A673 (cell line): ENCODE measurements at regions not wholly inside any gene's neighbourhood (a gene's known extent, or its start where the extent isn't known, plus 50 kb on each side); places are given as distances from the start of the nearest gene placed in this dataset.

ENCODE experiments used
- BruUV-seq: library from RNA; stranded (reverse); fragments of 400-500 nt; replicated peaks from 2 replicates; lab custom pipeline; 2021; lab: Mats Ljungman, UMichigan
- CTCF ChIA-PET: fragments of 300-600 bp; sonication (Branson Sonifier 250); formaldehyde crosslinking; loops from one replicate; lab custom pipeline; 2022; ENCODE audit warnings: antibody characterized with exemption; lab: Charles Lee
- POLR2A ChIA-PET: fragments of 300-600 bp; sonication (Branson Sonifier 250); formaldehyde crosslinking; loops from one replicate; lab custom pipeline; 2022; ENCODE audit warnings: antibody characterized with exemption; ENCODE audit not compliant: low non-redundant PET; lab: Charles Lee
- DNase-seq: peaks from one replicate; pipeline ENCODE4 v3.0.0-alpha.2; 2015; ENCODE audit warnings: low spot score
- H3K27ac ChIP-seq: fragments of 200-600 bp; sonication (generic); 2 replicates; pipeline ENCODE4 v1.5.1; 2016; ENCODE audit warnings: mixed run types, low read depth, mild to moderate bottlenecking, mixed read lengths, antibody characterized with exemption, low read length; ENCODE audit not compliant: poor library complexity, severe bottlenecking
- H3K27me3 ChIP-seq: fragments of 200-600 bp; sonication (generic); replicated peaks from 2 replicates; pipeline ENCODE4 v1.6.1; 2017; ENCODE audit warnings: mixed run types, low read depth, mild to moderate bottlenecking, mixed read lengths, antibody characterized with exemption, low read length; ENCODE audit not compliant: insufficient read depth, poor library complexity
- H3K36me3 ChIP-seq: fragments of 200-600 bp; sonication (generic); 2 replicates; pipeline ENCODE4 v1.6.1; 2016; ENCODE audit warnings: mixed run types, mild to moderate bottlenecking, mixed read lengths, antibody characterized with exemption, low read length; ENCODE audit not compliant: insufficient read depth, poor library complexity, severe bottlenecking
- H3K4me1 ChIP-seq: fragments of 200-600 bp; sonication (generic); 2 replicates; pipeline ENCODE4 v1.6.1; 2017; ENCODE audit warnings: mixed run types, mild to moderate bottlenecking, mixed read lengths, antibody characterized with exemption, low read length; ENCODE audit not compliant: insufficient read depth, poor library complexity, severe bottlenecking
- H3K4me3 ChIP-seq: fragments of 200-600 bp; sonication (generic); 2 replicates; pipeline ENCODE4 v1.5.1; 2016; ENCODE audit warnings: low read depth, mixed run types, mild to moderate bottlenecking, mixed read lengths, low read length; ENCODE audit not compliant: poor library complexity, severe bottlenecking
- H3K9me3 ChIP-seq: fragments of 200-600 bp; sonication (generic); 2 replicates; pipeline ENCODE4 v1.6.1; 2016; ENCODE audit warnings: mixed run types, low read depth, mild to moderate bottlenecking, mixed read lengths, antibody characterized with exemption, low read length; ENCODE audit not compliant: poor library complexity, severe bottlenecking
- EZH2 ChIP-seq: fragments of 200-600 bp; sonication (generic); IDR thresholded peaks from 2 replicates; pipeline ENCODE4 v1.6.1; 2017; ENCODE audit warnings: borderline replicate concordance, low read depth, mild to moderate bottlenecking, mixed read lengths, antibody characterized with exemption, low read length; ENCODE audit not compliant: poor library complexity, severe bottlenecking
- intact Hi-C: fragments of 100-400 bp; cut with micrococcal nuclease; formaldehyde crosslinking; loops from one replicate; pipeline ENCODE4 v1.10.0; 2022; ENCODE audit not compliant: unreplicated experiment
- TF ChIP-seq, protein P1 (sequence below): fragments of 300-800, 200-600 bp; sonication (generic); conservative IDR thresholded peaks from 2 replicates; pipeline ENCODE4 v1.5.1; 2017; ENCODE audit warnings: low read depth, mild to moderate bottlenecking, antibody characterized with exemption, low read length, moderate library complexity, mixed read lengths

DNA sequence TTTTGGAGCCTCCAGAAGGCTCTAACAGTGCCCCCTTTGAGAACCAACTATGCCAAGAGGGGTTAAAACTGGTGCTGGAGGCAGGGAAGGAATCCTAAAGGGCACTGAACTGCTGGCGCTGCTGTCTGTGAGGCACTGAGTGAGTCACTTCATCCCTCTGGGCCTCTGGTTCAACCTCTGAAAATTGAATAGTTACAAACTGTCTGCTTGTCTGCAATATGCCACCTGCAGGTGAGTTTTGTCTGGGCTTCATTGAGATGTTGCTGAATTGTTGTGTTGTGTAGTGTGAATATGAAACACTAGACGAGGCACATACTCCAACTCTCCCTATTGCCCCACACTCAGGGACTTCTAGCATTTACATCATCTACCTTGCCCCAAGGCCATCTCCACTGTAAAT is 68.0 kb downstream of the GRIN2B start:
- no peaks in the 10 kb centered on the region for H3K36me3 ChIP-seq
- CTCF ChIA-PET, result no interaction called here
- no peak overlapping the region for H3K4me3 ChIP-seq
- no peak for TF ChIP-seq EZH2
- TF ChIP-seq, protein P1, sequence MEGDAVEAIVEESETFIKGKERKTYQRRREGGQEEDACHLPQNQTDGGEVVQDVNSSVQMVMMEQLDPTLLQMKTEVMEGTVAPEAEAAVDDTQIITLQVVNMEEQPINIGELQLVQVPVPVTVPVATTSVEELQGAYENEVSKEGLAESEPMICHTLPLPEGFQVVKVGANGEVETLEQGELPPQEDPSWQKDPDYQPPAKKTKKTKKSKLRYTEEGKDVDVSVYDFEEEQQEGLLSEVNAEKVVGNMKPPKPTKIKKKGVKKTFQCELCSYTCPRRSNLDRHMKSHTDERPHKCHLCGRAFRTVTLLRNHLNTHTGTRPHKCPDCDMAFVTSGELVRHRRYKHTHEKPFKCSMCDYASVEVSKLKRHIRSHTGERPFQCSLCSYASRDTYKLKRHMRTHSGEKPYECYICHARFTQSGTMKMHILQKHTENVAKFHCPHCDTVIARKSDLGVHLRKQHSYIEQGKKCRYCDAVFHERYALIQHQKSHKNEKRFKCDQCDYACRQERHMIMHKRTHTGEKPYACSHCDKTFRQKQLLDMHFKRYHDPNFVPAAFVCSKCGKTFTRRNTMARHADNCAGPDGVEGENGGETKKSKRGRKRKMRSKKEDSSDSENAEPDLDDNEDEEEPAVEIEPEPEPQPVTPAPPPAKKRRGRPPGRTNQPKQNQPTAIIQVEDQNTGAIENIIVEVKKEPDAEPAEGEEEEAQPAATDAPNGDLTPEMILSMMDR, result no peak
- peaks cover 54% of the 10 kb centered on the region for H3K27me3 ChIP-seq
- intact Hi-C loops, result no loop called here
- POLR2A ChIA-PET, result no interaction called here
- no peaks in the 10 kb centered on the region for H3K4me1 ChIP-seq
- BruUV-seq, result no TSS peak
- no peaks in the 10 kb centered on the region for H3K9me3 ChIP-seq
- DNase-seq, result no peak
- H3K27ac ChIP-seq, result no peak overlapping the region

DNA sequence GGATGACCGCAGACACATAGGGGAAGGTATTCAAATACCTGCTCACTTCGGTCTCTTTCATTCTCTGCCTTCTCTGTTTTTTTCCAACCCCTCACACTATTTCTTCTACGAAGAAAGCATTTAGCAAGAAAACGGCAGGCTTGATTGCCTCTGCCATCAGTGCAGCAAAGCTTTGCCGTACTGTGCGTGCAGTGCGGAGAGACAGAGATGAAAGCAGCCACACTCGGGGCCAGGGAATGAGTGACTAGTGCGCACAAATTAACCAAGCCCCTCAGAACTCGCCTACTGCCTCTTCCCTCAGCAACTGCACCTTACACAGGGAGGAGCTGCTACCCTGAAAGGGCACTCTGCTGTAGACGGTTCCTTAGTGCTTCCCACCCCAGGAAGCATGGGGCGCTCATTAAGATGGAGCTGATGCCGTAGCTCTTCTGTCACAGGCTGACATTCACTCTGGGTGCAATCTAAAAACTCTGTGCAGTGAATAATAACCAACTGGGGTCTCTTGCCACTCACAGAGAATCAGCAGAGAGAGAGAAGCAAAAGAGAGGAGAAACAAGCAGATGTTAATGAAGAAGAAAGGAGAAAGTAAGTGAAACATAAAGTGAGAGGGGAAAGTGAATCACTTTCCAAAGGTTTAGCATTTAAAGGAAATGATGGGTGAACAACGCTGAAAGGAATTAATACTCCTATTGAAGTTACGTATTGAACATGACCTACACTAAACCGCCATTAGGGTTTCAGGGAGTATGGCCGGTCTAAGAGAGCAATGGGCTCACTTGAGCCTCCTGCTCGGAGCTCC is 69.4 kb downstream of the GRIN2B start:
- ChIA-PET POLR2A (no interaction called here), CTCF (interaction anchor here (0.5 kb wide), 1 partner anchor 429 kb away, joined by 6 read pairs; no protein-coding TSS in a partner anchor)
- H3K27me3 ChIP-seq, result peaks cover 60% of the 10 kb centered on the region
- no TSS peak for BruUV-seq
- DNase-seq, result no peak
- intact Hi-C loops, result no loop called here
- no peaks in the 10 kb centered on the region for H3K9me3 ChIP-seq
- H3K4me3 ChIP-seq, result no peak overlapping the region
- TF ChIP-seq EZH2, result no peak
- TF ChIP-seq, protein P1, result no peak
- no peak overlapping the region for H3K27ac ChIP-seq
- no peaks in the 10 kb centered on the region for H3K36me3 ChIP-seq
- no peaks in the 10 kb centered on the region for H3K4me1 ChIP-seq

DNA sequence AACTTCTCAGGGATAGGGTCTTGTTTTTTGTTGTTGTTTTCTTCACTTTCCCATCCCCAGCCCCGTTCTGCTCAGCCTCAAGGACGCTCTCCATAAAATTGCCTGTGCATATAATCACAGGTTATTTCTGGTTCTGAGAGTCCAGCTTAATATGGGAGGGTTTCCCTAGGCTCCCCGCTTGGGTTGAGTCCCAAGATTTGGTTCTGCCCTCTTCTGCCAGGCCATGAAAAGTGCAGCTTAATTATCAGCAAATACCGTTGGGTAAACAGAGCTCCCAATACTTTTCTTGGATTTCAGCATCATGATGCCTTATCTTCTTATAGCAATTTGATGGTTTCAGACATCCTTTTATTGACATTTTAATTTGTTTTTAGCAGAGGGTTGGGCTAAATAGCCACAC is 75.6 kb downstream of the GRIN2B start:
- no peak overlapping the region for H3K27ac ChIP-seq
- no peaks in the 10 kb centered on the region for H3K36me3 ChIP-seq
- no peaks in the 10 kb centered on the region for H3K9me3 ChIP-seq
- no TSS peak for BruUV-seq
- POLR2A ChIA-PET, result no interaction called here
- DNase-seq, result no peak
- H3K4me3 ChIP-seq, result no peak overlapping the region
- H3K4me1 ChIP-seq, result no peaks in the 10 kb centered on the region
- peaks cover 66% of the 10 kb centered on the region for H3K27me3 ChIP-seq
- intact Hi-C loops, result no loop called here
- TF ChIP-seq, protein P1, result 0 out of 2 replicates have a peak, but pooled peaks have one; percentile 15
- TF ChIP-seq EZH2, result no peak
- CTCF ChIA-PET, result interaction anchor here (0.6 to 1.1 kb wide), 3 partner anchors 112 to 650 kb away, joined by 3 to 7 read pairs (median 3); no protein-coding TSS in a partner anchor
